ENCODE measurements at regions not wholly inside any gene's neighbourhood (a gene's known extent, or its start where the extent isn't known, plus 50 kb on each side); places are given as distances from the start of the nearest gene placed in this dataset.

DNA sequence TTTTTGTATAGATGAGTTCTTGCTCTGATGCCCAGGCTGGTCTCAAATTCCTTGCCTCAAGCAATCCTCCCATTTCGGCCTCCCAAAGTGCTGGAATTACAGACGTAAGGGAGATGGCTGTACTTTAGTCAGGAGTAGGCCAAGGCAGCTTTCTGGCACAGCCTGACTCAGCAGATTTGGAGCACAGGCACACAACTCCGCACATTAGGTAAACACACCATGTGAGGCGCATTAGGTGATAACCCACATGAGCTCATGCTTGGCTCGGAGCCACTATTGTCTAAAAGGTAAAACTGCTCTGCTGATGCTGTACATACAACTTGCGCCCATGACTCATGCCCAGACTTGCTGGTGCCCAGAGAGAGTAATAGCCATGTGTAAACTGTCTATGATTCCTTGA is 1157.9 kb downstream of the TAF11L14 start:
- TF ChIP-seq, protein P1, sequence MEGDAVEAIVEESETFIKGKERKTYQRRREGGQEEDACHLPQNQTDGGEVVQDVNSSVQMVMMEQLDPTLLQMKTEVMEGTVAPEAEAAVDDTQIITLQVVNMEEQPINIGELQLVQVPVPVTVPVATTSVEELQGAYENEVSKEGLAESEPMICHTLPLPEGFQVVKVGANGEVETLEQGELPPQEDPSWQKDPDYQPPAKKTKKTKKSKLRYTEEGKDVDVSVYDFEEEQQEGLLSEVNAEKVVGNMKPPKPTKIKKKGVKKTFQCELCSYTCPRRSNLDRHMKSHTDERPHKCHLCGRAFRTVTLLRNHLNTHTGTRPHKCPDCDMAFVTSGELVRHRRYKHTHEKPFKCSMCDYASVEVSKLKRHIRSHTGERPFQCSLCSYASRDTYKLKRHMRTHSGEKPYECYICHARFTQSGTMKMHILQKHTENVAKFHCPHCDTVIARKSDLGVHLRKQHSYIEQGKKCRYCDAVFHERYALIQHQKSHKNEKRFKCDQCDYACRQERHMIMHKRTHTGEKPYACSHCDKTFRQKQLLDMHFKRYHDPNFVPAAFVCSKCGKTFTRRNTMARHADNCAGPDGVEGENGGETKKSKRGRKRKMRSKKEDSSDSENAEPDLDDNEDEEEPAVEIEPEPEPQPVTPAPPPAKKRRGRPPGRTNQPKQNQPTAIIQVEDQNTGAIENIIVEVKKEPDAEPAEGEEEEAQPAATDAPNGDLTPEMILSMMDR (IDR thresholded peaks at IDR 0.05 in 4 of 5, conservative IDR thresholded peaks at IDR 0.05 in 1 of 5) = no peak
- TF ChIP-seq POLR2A (IDR thresholded peaks at IDR 0.05) = no peak
